T47D (cell line): ENCODE measurements at regions not wholly inside any gene's neighbourhood (a gene's known extent, or its start where the extent isn't known, plus 50 kb on each side); places are given as distances from the start of the nearest gene placed in this dataset.
A peak's percentile ranks its signal among the peaks of the same experiment; 100 is the strongest.
"Not testable (repeated sequence)": the region's sequence is repeated elsewhere in the genome, so short reads cannot be mapped to it uniquely, and the experiment has no call there.

ENCODE experiments used
- DNase-seq, 2 experiments: peaks; one replicate each; pipeline versions ENCODE4 v3.0.0 to v3.0.0-alpha.2; 2011 to 2012; ENCODE audit warnings: low read depth in 1 of 2, low spot score in 1 of 2
- JUND ChIP-seq: IDR thresholded peaks from 2 replicates; pipeline ENCODE4 v1.6.1; 2012; ENCODE audit warnings: low read depth
- in situ Hi-C: cut with HindIII; loops from 2 replicates; pipeline ENCODE4 v1.10.0; 2016; ENCODE audit warnings: low sequenced_read_pairs, low pct_unique_long_range_greater_than_20kb

DNA sequence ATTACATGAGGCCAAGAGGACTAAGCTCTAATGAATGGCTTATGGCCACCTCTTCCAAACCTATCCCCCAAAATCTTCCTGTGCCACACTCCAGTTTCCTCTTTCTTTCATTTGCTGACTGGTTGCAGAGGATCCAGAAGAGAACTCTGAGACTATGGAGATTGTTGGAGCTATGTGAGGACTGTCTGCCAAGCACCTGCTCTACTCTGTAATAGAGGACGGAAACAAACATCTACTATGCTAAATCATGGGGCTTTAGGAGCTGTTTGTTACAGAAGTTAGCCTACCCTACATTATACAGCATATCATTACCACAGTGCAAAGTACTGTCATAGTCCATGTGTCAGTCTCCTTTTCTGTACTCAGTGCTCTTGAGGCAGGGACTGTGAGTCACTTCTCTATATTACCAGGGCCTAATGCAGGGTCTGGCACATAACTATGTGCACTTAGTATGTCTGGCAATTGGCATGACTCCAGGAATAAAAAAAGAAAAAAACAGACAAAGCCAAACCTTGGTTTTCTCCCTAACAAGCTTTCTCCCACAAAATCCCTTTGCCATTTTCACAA lies 95.1 kb downstream of the RPAP3 start:
- no peak for DNase-seq
- TF ChIP-seq JUND: no peak
- in situ Hi-C loops: no loop called here

DNA sequence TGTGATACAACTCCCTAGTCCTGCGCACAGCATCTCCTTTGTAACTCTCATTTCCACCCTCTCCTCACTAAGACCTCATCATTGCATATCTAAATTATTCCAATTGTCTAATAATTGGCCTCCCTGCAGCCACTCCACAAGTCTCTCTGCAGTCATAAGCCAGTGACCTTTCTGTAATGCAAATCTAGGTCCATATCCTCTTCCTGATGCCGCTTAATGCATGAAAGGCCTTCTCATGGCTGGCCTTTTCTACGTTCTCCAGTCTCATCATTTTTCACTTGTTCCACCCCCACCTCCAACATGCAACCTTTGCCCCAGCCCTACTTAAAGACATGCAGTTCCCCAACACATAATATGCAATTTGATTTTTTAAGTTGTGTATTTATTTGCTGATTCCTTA lies 96.0 kb downstream of the RPAP3 start:
- no peak for DNase-seq
- in situ Hi-C loops: no loop called here
- TF ChIP-seq JUND: no peak

GRCh38 chr12:47608671-47609070 lies 97.2 kb downstream of the RPAP3 start:
- DNase-seq, in situ Hi-C loops: not testable (repeated sequence)

DNA sequence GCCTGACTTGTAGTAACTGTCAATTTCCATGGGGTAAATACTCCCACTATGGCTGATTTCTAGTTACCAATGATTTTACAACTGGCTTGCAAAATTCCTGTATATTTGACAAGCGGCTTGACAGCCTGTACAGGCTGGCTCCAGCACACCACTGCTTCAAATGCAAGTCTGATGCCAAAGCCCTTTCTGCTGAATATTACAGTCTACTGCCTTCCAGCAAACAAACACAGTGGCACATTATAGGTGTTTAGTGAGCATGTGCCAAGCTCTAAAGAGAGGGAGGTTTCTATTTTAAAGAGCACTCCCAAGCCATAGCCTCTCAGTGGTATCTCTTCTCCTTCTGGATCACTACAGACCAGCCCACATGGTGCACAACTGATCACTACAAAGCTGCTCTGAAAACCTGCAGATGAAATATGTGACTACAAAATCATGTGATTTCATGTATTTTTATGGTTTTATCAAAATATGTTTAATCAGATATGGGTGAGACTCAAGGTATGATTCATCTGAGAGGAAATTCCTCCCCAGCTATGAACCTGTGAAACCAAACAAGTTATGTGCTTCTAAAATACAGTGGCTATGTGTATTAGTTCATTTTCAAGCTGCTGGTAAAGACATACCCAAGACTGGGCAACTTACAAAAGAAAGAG lies 101.5 kb downstream of the RPAP3 start:
- in situ Hi-C loops: no loop called here
- TF ChIP-seq JUND: no peak
- DNase-seq: no peak

GRCh38 chr12:47602949-47603558 lies 102.8 kb downstream of the RPAP3 start:
- TF ChIP-seq JUND: no peak
- in situ Hi-C loops: no loop called here
- peak in 1 of 2 experiments; percentile 26 for DNase-seq

- DNase-seq: no peak
- in situ Hi-C loops: no loop called here
- TF ChIP-seq JUND: no peak
Measured at GRCh38 chr12:47602325-47602724, 103.5 kb downstream of the RPAP3 start.

- no peak for DNase-seq
- in situ Hi-C loops: no loop called here
- no peak for TF ChIP-seq JUND
Measured at GRCh38 chr12:47601071-47601470, 104.8 kb downstream of the RPAP3 start.

GRCh38 chr12:47591795-47592194 lies 114.0 kb downstream of the RPAP3 start:
- no peak for TF ChIP-seq JUND
- in situ Hi-C loops: no loop called here
- DNase-seq: no peak

DNA sequence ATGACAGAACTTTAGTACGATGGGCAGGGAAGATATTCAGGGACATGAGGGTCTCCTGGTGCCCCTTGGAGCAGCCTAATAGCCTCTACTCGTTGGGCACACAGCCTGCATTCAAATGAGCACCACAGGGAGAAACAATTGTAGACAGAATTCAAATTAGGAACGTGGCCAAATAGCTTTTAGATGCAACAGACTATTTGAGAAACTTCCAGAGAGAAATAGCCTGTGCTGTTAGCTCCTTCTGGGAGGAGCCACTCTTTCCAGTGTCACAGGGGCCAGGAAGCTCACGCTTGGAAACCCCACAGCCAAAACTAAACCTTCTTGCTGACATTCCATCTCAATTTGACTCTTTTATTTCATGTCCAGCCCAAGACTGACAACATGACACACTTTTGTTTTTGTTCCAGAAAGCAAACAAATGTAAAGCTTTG lies 114.5 kb downstream of the RPAP3 start:
- no peak for TF ChIP-seq JUND
- no peak for DNase-seq
- in situ Hi-C loops: no loop called here

- TF ChIP-seq JUND: no peak
- DNase-seq: no peak
- in situ Hi-C loops: no loop called here
Measured at GRCh38 chr12:47590771-47591360, 115.0 kb downstream of the RPAP3 start.

DNA sequence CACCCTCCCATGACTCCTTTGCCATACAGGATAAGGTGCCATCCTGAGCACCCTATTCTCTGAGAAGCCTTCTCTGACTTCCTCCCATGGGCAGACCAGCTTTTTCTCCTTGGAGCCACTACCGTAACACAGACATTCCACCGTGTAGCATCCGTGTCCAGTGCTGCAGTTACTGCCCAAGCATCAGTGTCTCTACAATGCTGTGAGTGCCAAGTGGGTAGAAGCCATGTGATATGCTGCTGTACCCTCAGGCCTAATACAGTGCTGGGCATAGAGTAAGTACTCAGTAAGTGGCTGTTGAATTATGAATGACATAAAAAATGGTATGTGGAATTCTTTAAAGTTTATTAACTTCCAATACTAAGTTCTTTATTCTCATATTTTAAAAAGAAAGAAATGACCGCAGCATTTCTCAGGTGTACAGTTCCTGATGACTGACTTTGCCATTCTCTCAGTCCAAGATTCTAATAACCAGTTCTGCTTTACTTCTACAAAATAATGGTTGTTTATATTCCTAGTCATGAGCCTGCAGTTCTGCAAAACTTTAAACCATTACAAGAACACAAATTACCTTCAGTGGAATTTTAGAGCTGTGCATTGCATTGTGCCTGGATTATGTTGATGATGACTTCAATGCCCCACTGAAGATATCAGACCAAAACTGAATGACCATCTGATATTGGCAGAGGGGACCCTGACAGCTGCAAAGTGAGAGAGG lies 118.7 kb downstream of the RPAP3 start:
- in situ Hi-C loops: no loop called here
- DNase-seq: no peak
- no peak for TF ChIP-seq JUND

GRCh38 chr12:47585507-47585906 lies 120.3 kb downstream of the RPAP3 start:
- DNase-seq: no peak
- in situ Hi-C loops: no loop called here
- TF ChIP-seq JUND: no peak

DNA sequence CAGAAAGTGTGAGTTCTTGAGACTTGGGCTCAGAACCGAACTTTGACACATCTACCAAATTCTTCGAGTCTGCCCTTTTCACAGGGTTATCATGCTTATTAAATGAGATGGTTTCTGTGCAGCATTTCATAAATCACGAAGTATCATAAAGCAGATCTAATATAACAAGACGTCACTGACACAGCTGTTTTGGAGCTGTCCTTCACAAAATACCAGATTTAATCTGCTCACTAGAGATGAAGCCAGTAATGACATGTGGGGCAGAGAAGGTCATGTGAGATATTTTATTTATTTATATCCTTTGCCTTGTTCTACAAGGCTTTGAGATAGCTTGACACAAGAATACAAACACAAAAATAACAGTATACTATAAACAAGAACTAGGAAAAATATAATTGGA lies 127.0 kb downstream of the RPAP3 start:
- DNase-seq: no peak
- no peak for TF ChIP-seq JUND
- in situ Hi-C loops: no loop called here
